Endodermal cell (in vitro differentiated cells): ENCODE measurements at regions not wholly inside any gene's neighbourhood (a gene's known extent, or its start where the extent isn't known, plus 50 kb on each side); places are given as distances from the start of the nearest gene placed in this dataset.

Experiments
- DNase-seq: peaks from one replicate; pipeline ENCODE4 v3.0.0-alpha.2; 2017
- H3K27ac ChIP-seq: 2 replicates; pipeline ENCODE4 v1.5.1; 2013; ENCODE audit warnings: mild to moderate bottlenecking, low read depth, low read length, moderate library complexity
- H3K27me3 ChIP-seq: 2 replicates; pipeline ENCODE4 v1.6.1; 2013; ENCODE audit warnings: mild to moderate bottlenecking, low read length, moderate library complexity; ENCODE audit not compliant: insufficient read depth, control insufficient read depth, poor library complexity, severe bottlenecking
- H3K36me3 ChIP-seq: 2 replicates; pipeline ENCODE4 v1.7.0; 2013; ENCODE audit warnings: mild to moderate bottlenecking, low read length, moderate library complexity; ENCODE audit not compliant: control insufficient read depth, insufficient read depth
- H3K4me1 ChIP-seq: one replicate; pipeline ENCODE4 v1.7.0; 2013; ENCODE audit warnings: low read length; ENCODE audit not compliant: control insufficient read depth, insufficient read depth
- H3K4me3 ChIP-seq: 2 replicates; pipeline ENCODE4 v1.5.1; 2013; ENCODE audit warnings: mild to moderate bottlenecking, low read length, moderate library complexity
- H3K9ac ChIP-seq: 2 replicates; pipeline ENCODE4 v1.6.1; 2013; ENCODE audit warnings: mild to moderate bottlenecking, low read length, moderate library complexity; ENCODE audit not compliant: poor library complexity, severe bottlenecking; ENCODE audit errors: extremely low read depth
- H3K9me3 ChIP-seq: 2 replicates; pipeline ENCODE4 v1.6.1; 2013; ENCODE audit warnings: mild to moderate bottlenecking, low read length, moderate library complexity; ENCODE audit not compliant: control insufficient read depth
- H3K27ac Mint-ChIP-seq: 2 replicates; pipeline ENCODE4 v1.8.0; 2020; ENCODE audit warnings: mixed read lengths
- H3K27me3 Mint-ChIP-seq: 2 replicates; pipeline ENCODE4 v1.8.0; 2021; ENCODE audit warnings: mild to moderate bottlenecking, mixed read lengths; ENCODE audit not compliant: insufficient read depth
- H3K36me3 Mint-ChIP-seq: 2 replicates; pipeline ENCODE4 v1.8.0; 2020; ENCODE audit warnings: low read depth, mixed read lengths
- H3K4me1 Mint-ChIP-seq: 2 replicates; pipeline ENCODE4 v1.8.0; 2020; ENCODE audit warnings: mixed read lengths
- H3K4me3 Mint-ChIP-seq: 2 replicates; pipeline ENCODE4 v1.8.0; 2020; ENCODE audit warnings: mild to moderate bottlenecking, moderate library complexity, mixed read lengths
- H3K9me3 Mint-ChIP-seq: 2 replicates; pipeline ENCODE4 v1.8.0; 2020; ENCODE audit warnings: mild to moderate bottlenecking, mixed read lengths
- CTCF ChIP-seq: fragments of 200-600 bp; sonication (generic); conservative IDR thresholded peaks from 2 replicates; pipeline ENCODE4 v1.5.0; 2021; ENCODE audit warnings: antibody characterized with exemption, mild to moderate bottlenecking
- WGBS, 2 experiments: methylation state at CpG; one replicate each; pipeline versions ENCODE4 v1.1.5 to v1.1.7; 2013; ENCODE audit warnings: missing lambda C conversion rate in 2 of 2, mixed read lengths in 1 of 2; ENCODE audit not compliant: insufficient coverage in 1 of 2, insufficient read length in 1 of 2; 5-methylcytosine and 5-hydroxymethylcytosine counted together

GRCh38 chr10:117617086-117617485 lies 74.5 kb downstream of the EMX2 start:
- no peak for TF ChIP-seq CTCF
- H3K4me1 Mint-ChIP-seq, result no peaks in the 10 kb centered on the region
- no peak overlapping the region for H3K4me3 ChIP-seq
- H3K9ac ChIP-seq, result no peak overlapping the region
- H3K27ac ChIP-seq, result no peak overlapping the region
- no peaks in the 10 kb centered on the region for H3K9me3 Mint-ChIP-seq
- H3K27me3 ChIP-seq, result peaks cover 4% of the 10 kb centered on the region
- H3K27ac Mint-ChIP-seq, result no peak overlapping the region
- 60 to 97% methylated on average over 1 to 2 of the region's 3 CpGs for WGBS, 2 experiments
- H3K27me3 Mint-ChIP-seq, result peaks cover 18% of the 10 kb centered on the region
- DNase-seq, result no peak
- H3K4me3 Mint-ChIP-seq, result no peak overlapping the region
- H3K9me3 ChIP-seq, result no peaks in the 10 kb centered on the region
- no peaks in the 10 kb centered on the region for H3K36me3 ChIP-seq
- no peaks in the 10 kb centered on the region for H3K4me1 ChIP-seq
- H3K36me3 Mint-ChIP-seq, result no peaks in the 10 kb centered on the region

- Mint-ChIP-seq H3K4me3 (no peak overlapping the region), H3K4me1 (no peaks in the 10 kb centered on the region), H3K36me3 (no peaks in the 10 kb centered on the region), H3K9me3 (no peaks in the 10 kb centered on the region), H3K27ac (no peak overlapping the region), H3K27me3 (peaks cover 23% of the 10 kb centered on the region)
- DNase-seq, result peak; percentile 10
- Histone ChIP-seq H3K9me3 (no peaks in the 10 kb centered on the region), H3K4me1 (no peaks in the 10 kb centered on the region), H3K36me3 (no peaks in the 10 kb centered on the region), H3K27ac (no peak overlapping the region), H3K4me3 (no peak overlapping the region), H3K9ac (no peak overlapping the region), H3K27me3 (peaks cover 4% of the 10 kb centered on the region)
- no peak for TF ChIP-seq CTCF
- 90% methylated on average over 4 to 5 of the region's 5 CpGs for WGBS, 2 experiments
Measured at GRCh38 chr10:117617659-117618058, 75.1 kb downstream of the EMX2 start.

- peak; percentile 13 for DNase-seq
- Histone ChIP-seq H3K27me3 (peaks cover 4% of the 10 kb centered on the region), H3K9me3 (no peaks in the 10 kb centered on the region), H3K4me3 (no peak overlapping the region), H3K36me3 (no peaks in the 10 kb centered on the region), H3K4me1 (no peaks in the 10 kb centered on the region), H3K27ac (no peak overlapping the region), H3K9ac (no peak overlapping the region)
- Mint-ChIP-seq H3K4me3 (no peak overlapping the region), H3K36me3 (no peaks in the 10 kb centered on the region), H3K9me3 (no peaks in the 10 kb centered on the region), H3K27me3 (peaks cover 26% of the 10 kb centered on the region), H3K4me1 (no peaks in the 10 kb centered on the region), H3K27ac (no peak overlapping the region)
- TF ChIP-seq CTCF, result no peak
- WGBS, 2 experiments, result 85 to 87% methylated on average over 5 to 7 of the region's 7 CpGs
Measured at GRCh38 chr10:117619223-117619622, 76.7 kb downstream of the EMX2 start.
